GM18868 (cell line): ENCODE measurements at regions not wholly inside any gene's neighbourhood (a gene's known extent, or its start where the extent isn't known, plus 50 kb on each side); places are given as distances from the start of the nearest gene placed in this dataset.
"Not testable (repeated sequence)": the region's sequence is repeated elsewhere in the genome, so short reads cannot be mapped to it uniquely, and the experiment has no call there.

Source experiments
- ATAC-seq: cut with Tn5 transposase; IDR thresholded peaks from one replicate; pipeline ENCODE4 v1.9.1; 2021; ENCODE audit warnings: mild to moderate bottlenecking, moderate library complexity; ENCODE audit not compliant: unreplicated experiment

GRCh38 chr5:17952231-17952630, 318.0 kb downstream of the TAF11L14 start:
- ATAC-seq = no peak

GRCh38 chr5:17964067-17964466, 329.8 kb downstream of the TAF11L14 start:
- no peak for ATAC-seq

- ATAC-seq = no peak
Observed at GRCh38 chr5:17966640-17967402, 332.6 kb downstream of the TAF11L14 start.

GRCh38 chr5:17976404-17976803, 342.1 kb downstream of the TAF11L14 start:
- no peak for ATAC-seq

- no peak for ATAC-seq
Observed at GRCh38 chr5:17978954-17979353, 344.7 kb downstream of the TAF11L14 start.

- ATAC-seq = not testable (repeated sequence)
Observed at GRCh38 chr5:17982626-17983025, 348.4 kb downstream of the TAF11L14 start.

GRCh38 chr5:17989036-17989435, 354.8 kb downstream of the TAF11L14 start:
- no peak for ATAC-seq

- no peak for ATAC-seq
Observed at GRCh38 chr5:17989567-17990563, 355.6 kb downstream of the TAF11L14 start.

- no peak for ATAC-seq
Observed at GRCh38 chr5:17991775-17992174, 357.5 kb downstream of the TAF11L14 start.

- no peak for ATAC-seq
Observed at GRCh38 chr5:17992291-17992690, 358.0 kb downstream of the TAF11L14 start.

GRCh38 chr5:17995997-17996396, 361.7 kb downstream of the TAF11L14 start:
- ATAC-seq = no peak

- no peak for ATAC-seq
Observed at GRCh38 chr5:17999858-18000257, 365.6 kb downstream of the TAF11L14 start.

- ATAC-seq = no peak
Observed at GRCh38 chr5:18000744-18001143, 366.5 kb downstream of the TAF11L14 start.

- no peak for ATAC-seq
Observed at GRCh38 chr5:18003312-18003711, 369.1 kb downstream of the TAF11L14 start.

GRCh38 chr5:18003784-18004183, 369.5 kb downstream of the TAF11L14 start:
- no peak for ATAC-seq

- ATAC-seq = not testable (repeated sequence)
Observed at GRCh38 chr5:18006235-18006634, 372.0 kb downstream of the TAF11L14 start.

- no peak for ATAC-seq
Observed at GRCh38 chr5:18008940-18009339, 374.7 kb downstream of the TAF11L14 start.

GRCh38 chr5:18010053-18010452, 375.8 kb downstream of the TAF11L14 start:
- no peak for ATAC-seq

GRCh38 chr5:18018472-18018871, 384.2 kb downstream of the TAF11L14 start:
- ATAC-seq = no peak

GRCh38 chr5:18023275-18023674, 389.0 kb downstream of the TAF11L14 start:
- no peak for ATAC-seq

- ATAC-seq = no peak
Observed at GRCh38 chr5:18023986-18024385, 389.7 kb downstream of the TAF11L14 start.

- ATAC-seq = no peak
Observed at GRCh38 chr5:18024542-18024941, 390.3 kb downstream of the TAF11L14 start.
